T-helper 22 cell (primary cell): ENCODE measurements at regions not wholly inside any gene's neighbourhood (a gene's known extent, or its start where the extent isn't known, plus 50 kb on each side); places are given as distances from the start of the nearest gene placed in this dataset.
"Not testable (repeated sequence)": the region's sequence is repeated elsewhere in the genome, so short reads cannot be mapped to it uniquely, and the experiment has no call there.

Source experiments
- DNase-seq: peaks from one replicate; pipeline ENCODE4 v3.0.0-alpha.2; 2020; ENCODE audit warnings: low read depth

GRCh38 chr20:60097285-60097684 lies 139.1 kb downstream of the CDH26 start:
- DNase-seq, result no peak

GRCh38 chr20:60100780-60101179 lies 142.6 kb downstream of the CDH26 start:
- DNase-seq, result no peak

GRCh38 chr20:60101201-60101890 lies 143.1 kb downstream of the CDH26 start:
- DNase-seq, result no peak

- DNase-seq, result no peak
Observed at GRCh38 chr20:60101891-60102281, 143.7 kb downstream of the CDH26 start.

- no peak for DNase-seq
Observed at GRCh38 chr20:60102665-60103210, 144.5 kb downstream of the CDH26 start.

- DNase-seq, result no peak
Observed at GRCh38 chr20:60104993-60105803, 147.0 kb downstream of the CDH26 start.

- not testable (repeated sequence) for DNase-seq
Observed at GRCh38 chr20:60106186-60106585, 148.0 kb downstream of the CDH26 start.

GRCh38 chr20:60107621-60108390 lies 149.6 kb downstream of the CDH26 start:
- DNase-seq, result no peak

- no peak for DNase-seq
Observed at GRCh38 chr20:60108397-60108796, 150.2 kb downstream of the CDH26 start.

- no peak for DNase-seq
Observed at GRCh38 chr20:60113024-60113724, 155.0 kb downstream of the CDH26 start.

- DNase-seq, result no peak
Observed at GRCh38 chr20:60113771-60114170, 155.5 kb downstream of the CDH26 start.

GRCh38 chr20:60115451-60115850 lies 157.2 kb downstream of the CDH26 start:
- DNase-seq, result no peak

- DNase-seq, result no peak
Observed at GRCh38 chr20:60116128-60116909, 158.1 kb downstream of the CDH26 start.

- no peak for DNase-seq
Observed at GRCh38 chr20:60117065-60117464, 158.8 kb downstream of the CDH26 start.

- DNase-seq, result no peak
Observed at GRCh38 chr20:60121903-60122302, 163.7 kb downstream of the CDH26 start.

- DNase-seq, result no peak
Observed at GRCh38 chr20:60122671-60123070, 164.4 kb downstream of the CDH26 start.

- no peak for DNase-seq
Observed at GRCh38 chr20:60123096-60123495, 164.9 kb downstream of the CDH26 start.

- no peak for DNase-seq
Observed at GRCh38 chr20:60123652-60124051, 165.4 kb downstream of the CDH26 start.

- no peak for DNase-seq
Observed at GRCh38 chr20:60124776-60125381, 166.7 kb downstream of the CDH26 start.

GRCh38 chr20:60125513-60125912 lies 167.3 kb downstream of the CDH26 start:
- no peak for DNase-seq

GRCh38 chr20:60126975-60127374 lies 168.8 kb downstream of the CDH26 start:
- no peak for DNase-seq
